NT2/D1 (cell line): ENCODE measurements at regions not wholly inside any gene's neighbourhood (a gene's known extent, or its start where the extent isn't known, plus 50 kb on each side); places are given as distances from the start of the nearest gene placed in this dataset.
"Not testable (repeated sequence)": the region's sequence is repeated elsewhere in the genome, so short reads cannot be mapped to it uniquely, and the experiment has no call there.

ENCODE experiments used
- DNase-seq: peaks from one replicate; pipeline ENCODE4 v3.0.0-alpha.2; 2011; ENCODE audit warnings: low read depth, low spot score
- H3K27me3 ChIP-seq: 2 replicates; pipeline ENCODE4 v1.6.0; 2011; ENCODE audit warnings: mild to moderate bottlenecking; ENCODE audit not compliant: insufficient read length, insufficient read depth
- H3K36me3 ChIP-seq: 2 replicates; pipeline ENCODE4 v1.6.1; 2011; ENCODE audit warnings: mild to moderate bottlenecking, low read length, mixed read lengths; ENCODE audit not compliant: insufficient read depth, insufficient read length
- H3K4me1 ChIP-seq: 2 replicates; pipeline ENCODE4 v1.5.1; 2011; ENCODE audit not compliant: insufficient read depth, insufficient read length
- H3K4me3 ChIP-seq: 2 replicates; pipeline ENCODE4 v1.5.1; 2011; ENCODE audit warnings: low read depth; ENCODE audit not compliant: insufficient read length
- H3K9ac ChIP-seq: 2 replicates; pipeline ENCODE4 v1.6.0; 2011; ENCODE audit warnings: low read depth; ENCODE audit not compliant: insufficient read length
- H3K9me3 ChIP-seq: 2 replicates; pipeline ENCODE4 v1.5.1; 2011; ENCODE audit warnings: mild to moderate bottlenecking, low read length; ENCODE audit not compliant: insufficient read depth
- SUZ12 ChIP-seq: IDR thresholded peaks from 2 replicates; pipeline ENCODE4 v1.6.1; 2011; ENCODE audit not compliant: insufficient read length, insufficient read depth; ENCODE audit errors: extremely low read depth
- YY1 ChIP-seq: IDR thresholded peaks from 2 replicates; pipeline ENCODE4 v1.6.1; 2011; ENCODE audit not compliant: insufficient read length, insufficient read depth
- ZNF274 ChIP-seq: IDR thresholded peaks from 2 replicates; pipeline ENCODE4 v1.6.1; 2011; ENCODE audit warnings: mild to moderate bottlenecking, low read depth, low read length

GRCh38 chr14:104476437-104476836 lies 103.1 kb upstream of the C14orf180 start:
- Histone ChIP-seq H3K9me3 (peaks cover 4% of the 10 kb centered on the region; the same call in 1 of the 2 replicates), H3K9ac (no peak overlapping the region), H3K36me3 (no peaks in the 10 kb centered on the region), H3K4me3 (no peak overlapping the region), H3K27me3 (no peaks in the 10 kb centered on the region), H3K4me1 (no peaks in the 10 kb centered on the region)
- TF ChIP-seq ZNF274 (no peak), SUZ12 (no peak), YY1 (no peak)
- DNase-seq, result no peak

- peaks cover 11% of the 10 kb centered on the region; the same call in 1 of the 2 replicates for H3K9me3 ChIP-seq
- H3K4me1 ChIP-seq, result no peaks in the 10 kb centered on the region
- H3K4me3 ChIP-seq, result no peak overlapping the region
- H3K9ac ChIP-seq, result no peak overlapping the region
- TF ChIP-seq SUZ12, result no peak
- no peak for TF ChIP-seq YY1
- no peak for TF ChIP-seq ZNF274
- H3K36me3 ChIP-seq, result no peaks in the 10 kb centered on the region
- no peaks in the 10 kb centered on the region for H3K27me3 ChIP-seq
- no peak for DNase-seq
Measured at GRCh38 chr14:104477117-104477623, 102.4 kb upstream of the C14orf180 start.

GRCh38 chr14:104477666-104478380 lies 101.7 kb upstream of the C14orf180 start:
- no peak overlapping the region for H3K4me3 ChIP-seq
- H3K27me3 ChIP-seq, result no peaks in the 10 kb centered on the region
- H3K36me3 ChIP-seq, result no peaks in the 10 kb centered on the region
- TF ChIP-seq ZNF274, result no peak
- TF ChIP-seq YY1, result no peak
- no peak for TF ChIP-seq SUZ12
- no peak overlapping the region for H3K9ac ChIP-seq
- H3K9me3 ChIP-seq, result peaks cover 11% of the 10 kb centered on the region; the same call in 1 of the 2 replicates
- no peaks in the 10 kb centered on the region for H3K4me1 ChIP-seq
- no peak for DNase-seq

- H3K36me3 ChIP-seq, result no peaks in the 10 kb centered on the region
- no peaks in the 10 kb centered on the region for H3K27me3 ChIP-seq
- TF ChIP-seq SUZ12 (no peak), YY1 (no peak), ZNF274 (no peak)
- DNase-seq, result no peak
- no peak overlapping the region for H3K4me3 ChIP-seq
- no peaks in the 10 kb centered on the region for H3K4me1 ChIP-seq
- no peak overlapping the region for H3K9ac ChIP-seq
- H3K9me3 ChIP-seq, result peaks cover 11% of the 10 kb centered on the region; the same call in 1 of the 2 replicates
Measured at GRCh38 chr14:104478656-104479055, 100.9 kb upstream of the C14orf180 start.

GRCh38 chr14:104479901-104480300 lies 99.7 kb upstream of the C14orf180 start:
- Histone ChIP-seq H3K9me3 (peaks cover 11% of the 10 kb centered on the region; the same call in 1 of the 2 replicates), H3K4me1 (no peaks in the 10 kb centered on the region), H3K36me3 (no peaks in the 10 kb centered on the region), H3K4me3 (no peak overlapping the region), H3K27me3 (no peaks in the 10 kb centered on the region), H3K9ac (no peak overlapping the region)
- DNase-seq, result no peak
- TF ChIP-seq YY1 (no peak), ZNF274 (no peak), SUZ12 (no peak)

GRCh38 chr14:104481323-104481722 lies 98.2 kb upstream of the C14orf180 start:
- H3K27me3 ChIP-seq, result no peaks in the 10 kb centered on the region
- TF ChIP-seq YY1, result no peak
- no peak for TF ChIP-seq ZNF274
- no peak for TF ChIP-seq SUZ12
- no peak overlapping the region for H3K4me3 ChIP-seq
- H3K9ac ChIP-seq, result no peak overlapping the region
- peaks cover 11% of the 10 kb centered on the region; the same call in 1 of the 2 replicates for H3K9me3 ChIP-seq
- H3K36me3 ChIP-seq, result no peaks in the 10 kb centered on the region
- H3K4me1 ChIP-seq, result no peaks in the 10 kb centered on the region
- no peak for DNase-seq

- not testable (repeated sequence) for H3K9ac ChIP-seq, H3K4me1 ChIP-seq, H3K27me3 ChIP-seq, H3K36me3 ChIP-seq, H3K4me3 ChIP-seq, DNase-seq
- H3K9me3 ChIP-seq, result peaks cover 11% of the 10 kb centered on the region; the same call in 1 of the 2 replicates
Measured at GRCh38 chr14:104482017-104482416, 97.5 kb upstream of the C14orf180 start.
